NCI-H2081 treated with DMSO at 0.1 percent for 48 hours (cell line): ENCODE measurements at regions not wholly inside any gene's neighbourhood (a gene's known extent, or its start where the extent isn't known, plus 50 kb on each side); places are given as distances from the start of the nearest gene placed in this dataset.

Source experiments
- DNase-seq: peaks from one replicate; lab custom pipeline; 2025; lab: John Stamatoyannopoulos, UW

DNA sequence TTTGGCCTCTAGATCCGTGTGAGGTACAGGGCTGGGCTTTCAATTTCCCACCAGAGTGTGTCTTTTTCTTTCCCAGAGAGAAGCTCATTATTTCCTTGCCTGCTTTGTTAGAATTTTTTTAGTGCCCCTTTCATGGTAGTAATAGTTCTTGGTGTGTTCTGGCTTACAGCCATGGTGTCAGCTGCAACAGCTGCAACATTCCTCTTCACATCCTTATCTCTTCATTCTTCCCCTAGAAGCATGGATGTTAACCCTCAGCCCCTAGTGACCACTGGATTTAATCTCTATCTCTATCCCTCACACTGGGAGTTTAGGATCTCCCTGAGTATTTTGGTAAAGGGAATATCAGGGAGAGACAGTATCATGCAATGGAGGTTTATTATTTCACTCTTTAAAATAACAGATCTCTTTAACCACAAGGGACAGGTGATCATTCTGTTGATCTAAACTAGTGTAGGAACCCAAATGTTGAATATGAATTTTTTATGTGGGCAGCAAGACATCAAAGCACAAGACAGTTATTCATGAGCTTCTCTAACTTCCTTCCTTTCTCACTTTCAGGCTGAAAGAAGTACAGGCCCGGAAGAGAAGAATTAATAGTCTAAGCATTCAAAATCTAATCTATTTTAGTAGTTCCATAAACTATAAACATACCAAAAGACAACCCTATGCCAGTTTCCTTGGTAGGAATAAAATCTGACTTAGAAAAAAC is 160.2 kb downstream of the FAM170A start:
- no peak for DNase-seq

DNA sequence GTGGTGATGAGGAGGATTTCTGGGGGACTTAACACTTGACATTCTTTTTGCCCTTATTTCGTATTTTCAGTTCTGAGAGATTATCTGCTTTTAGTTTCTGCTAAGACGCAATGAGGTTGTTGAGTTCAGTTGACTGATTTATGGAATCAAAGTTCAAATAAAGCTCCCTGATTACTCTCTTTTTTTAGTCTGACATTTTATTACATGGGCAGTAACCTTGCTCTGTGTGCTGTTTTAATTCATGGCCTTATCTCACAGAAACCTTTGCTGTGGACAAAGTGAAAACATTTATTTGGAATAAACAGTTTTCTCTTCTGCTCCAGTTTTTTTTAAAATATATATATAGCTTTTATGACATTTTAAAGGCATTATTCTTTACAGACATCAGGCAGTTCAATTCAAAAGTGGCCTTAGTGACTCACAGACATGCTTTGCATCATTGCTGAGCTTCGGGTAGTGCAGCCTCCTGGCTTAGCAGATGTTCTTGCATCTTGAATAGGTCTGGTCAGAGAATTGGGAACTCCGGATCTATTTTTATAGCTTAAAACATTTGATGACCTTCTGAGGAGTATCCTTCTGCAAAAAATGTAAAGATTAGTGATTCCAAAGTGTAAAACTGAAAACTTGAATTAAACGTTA is 162.9 kb downstream of the FAM170A start:
- no peak for DNase-seq

DNA sequence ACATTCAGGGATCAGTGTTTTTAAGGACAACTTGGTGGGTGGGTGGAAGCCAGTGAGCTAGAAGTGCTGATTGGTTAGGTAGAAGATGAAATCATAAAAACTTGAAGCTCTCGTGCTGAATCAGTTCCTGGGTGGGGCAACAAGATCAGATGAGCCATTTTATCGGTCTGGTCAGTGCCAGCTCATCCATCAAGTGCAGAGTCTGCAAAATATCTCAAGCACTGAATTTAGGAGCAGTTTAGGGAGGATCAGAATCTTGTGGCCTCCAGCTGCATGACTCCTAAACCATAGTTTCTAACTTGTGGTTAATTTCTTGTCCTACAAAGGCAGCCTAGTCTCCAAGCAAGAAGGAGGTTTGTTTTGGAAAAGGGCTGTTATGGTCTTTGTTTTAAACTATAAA is 166.4 kb downstream of the FAM170A start:
- no peak for DNase-seq

GRCh38 chr5:119801570-119801969 is 172.2 kb downstream of the FAM170A start:
- DNase-seq, result no peak

DNA sequence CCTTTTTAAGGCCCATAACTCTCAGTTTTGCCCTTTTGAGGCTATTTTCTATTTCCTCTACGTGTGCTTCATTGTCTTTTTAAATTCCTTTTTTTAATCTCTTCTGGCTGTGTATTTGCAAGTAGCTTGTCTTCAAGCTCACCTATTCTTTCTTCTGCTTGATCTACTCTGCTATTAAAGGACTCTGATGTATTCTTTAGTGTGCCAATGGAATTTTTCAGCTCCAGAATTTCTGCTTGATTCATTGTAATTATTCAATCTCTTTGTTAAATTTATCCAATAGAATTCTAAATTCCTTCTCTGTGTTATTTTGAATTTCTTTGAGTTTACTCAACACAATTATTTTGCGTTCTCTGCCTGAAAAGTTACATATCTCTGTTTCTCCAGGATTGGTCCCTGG is 178.7 kb downstream of the FAM170A start:
- DNase-seq, result no peak

GRCh38 chr5:119808474-119808873 is 179.1 kb downstream of the FAM170A start:
- no peak for DNase-seq

DNA sequence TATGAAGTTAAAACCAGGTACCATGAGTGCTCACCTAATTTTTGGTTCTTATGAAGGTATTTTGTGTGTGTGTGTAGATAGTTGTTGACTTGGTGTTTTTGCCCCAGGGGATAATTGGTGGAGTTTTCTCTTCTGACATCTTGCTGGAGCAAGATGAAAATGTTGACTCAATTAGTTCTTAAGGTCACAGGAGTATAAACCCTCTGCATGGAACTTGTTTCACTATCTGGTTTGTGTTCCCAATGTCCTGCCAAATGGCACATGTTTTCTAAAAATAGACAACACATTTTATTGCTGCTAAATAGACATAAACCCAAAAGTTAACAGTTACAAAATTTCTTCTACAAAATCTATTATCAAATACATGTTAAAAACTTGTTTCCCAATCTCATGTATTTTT is 180.9 kb downstream of the FAM170A start:
- no peak for DNase-seq

DNA sequence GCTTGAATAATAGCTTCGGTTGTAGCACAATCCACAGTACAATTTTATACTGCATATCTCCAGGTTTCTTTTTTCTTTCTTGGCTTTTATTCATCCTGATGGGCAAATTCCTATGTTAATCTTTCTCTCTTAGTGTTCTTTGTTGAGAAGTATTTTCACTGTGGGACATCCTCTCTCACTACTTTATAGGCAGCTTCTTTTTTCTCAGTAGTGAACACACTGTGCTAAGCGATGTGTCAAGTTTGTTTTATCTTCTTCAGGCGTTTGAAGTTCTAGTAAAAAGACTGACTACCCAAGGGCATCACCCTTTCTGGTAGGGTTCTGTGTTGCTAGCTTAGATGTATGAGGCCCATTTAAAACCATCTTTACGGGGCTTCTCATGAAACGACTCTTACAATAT is 182.1 kb downstream of the FAM170A start:
- DNase-seq, result no peak

- no peak for DNase-seq
Measured at GRCh38 chr5:119814655-119815054, 185.3 kb downstream of the FAM170A start.

DNA sequence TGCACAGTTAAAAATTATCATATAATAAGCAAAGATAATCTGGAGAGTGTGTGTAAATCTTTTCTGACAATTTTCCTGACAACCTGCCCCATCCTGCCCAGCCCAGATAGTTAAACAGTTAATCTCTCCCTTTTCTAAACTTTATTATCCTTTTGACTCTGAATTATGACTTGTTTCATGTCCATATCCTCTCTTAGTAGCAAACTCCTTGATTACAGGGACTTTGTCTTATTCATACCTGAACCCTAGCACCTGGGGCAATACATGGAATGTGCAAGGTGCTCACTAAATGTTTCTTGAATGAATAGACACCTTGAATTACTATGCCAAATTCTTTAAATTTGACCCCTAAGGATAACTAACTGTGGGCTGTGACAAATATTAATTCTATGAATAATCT is 186.7 kb downstream of the FAM170A start:
- no peak for DNase-seq

DNA sequence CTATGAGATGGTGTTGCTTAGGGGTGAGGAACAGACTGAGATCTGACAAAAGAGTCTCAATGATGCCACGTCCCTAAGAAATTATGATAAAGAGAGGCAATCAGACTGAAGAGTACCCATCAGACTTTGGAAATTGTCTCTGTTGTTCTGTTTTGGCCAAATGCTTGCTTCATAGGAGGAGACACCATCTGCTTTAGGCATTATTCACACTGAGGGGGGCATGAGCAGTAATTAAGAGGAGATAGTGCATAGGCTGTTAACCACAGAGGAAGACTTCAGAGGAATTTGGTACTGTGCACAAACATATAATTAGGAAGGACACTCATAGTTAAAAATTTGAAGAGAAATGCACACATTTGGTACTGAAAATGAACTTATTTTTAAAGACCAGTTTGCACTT is 190.7 kb downstream of the FAM170A start:
- DNase-seq, result no peak

GRCh38 chr5:119820608-119821007 is 191.2 kb downstream of the FAM170A start:
- no peak for DNase-seq

DNA sequence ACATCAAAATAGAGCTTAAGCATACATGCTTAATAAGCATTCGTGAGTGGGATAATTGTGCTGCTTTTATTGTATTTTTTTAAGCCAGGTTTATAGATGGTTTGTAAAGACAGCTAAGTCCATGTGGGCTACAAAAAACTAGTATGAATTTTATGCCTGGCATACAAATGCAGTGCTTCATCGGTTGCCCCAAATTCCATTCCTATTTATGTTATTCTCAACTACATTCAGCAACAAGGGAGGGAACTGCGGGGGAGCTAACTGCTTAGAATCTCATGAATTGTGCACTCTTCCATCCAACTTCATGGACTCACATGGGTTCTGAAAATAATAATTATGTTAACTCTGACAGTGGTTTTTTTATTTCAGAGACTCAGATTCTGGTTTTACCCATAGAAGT is 199.2 kb downstream of the FAM170A start:
- no peak for DNase-seq

DNA sequence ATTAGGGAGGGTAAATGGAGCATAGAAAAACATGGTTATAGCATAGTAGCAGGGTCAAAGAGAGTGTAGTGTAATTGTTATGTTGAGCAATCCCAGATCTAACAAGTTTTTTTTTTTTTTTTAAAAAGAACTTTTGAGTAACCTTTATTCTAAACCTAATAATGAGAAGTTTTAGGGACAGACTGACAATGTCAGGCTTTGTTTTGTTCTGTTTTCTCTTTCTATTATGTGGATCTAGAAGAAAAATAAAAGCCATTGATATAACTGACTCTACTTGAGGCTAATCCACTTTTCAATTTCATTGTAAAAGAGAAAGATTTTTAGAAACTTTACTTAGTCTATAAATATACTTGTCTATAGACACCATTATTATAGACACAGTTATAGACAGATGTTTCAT is 200.0 kb downstream of the FAM170A start:
- no peak for DNase-seq

DNA sequence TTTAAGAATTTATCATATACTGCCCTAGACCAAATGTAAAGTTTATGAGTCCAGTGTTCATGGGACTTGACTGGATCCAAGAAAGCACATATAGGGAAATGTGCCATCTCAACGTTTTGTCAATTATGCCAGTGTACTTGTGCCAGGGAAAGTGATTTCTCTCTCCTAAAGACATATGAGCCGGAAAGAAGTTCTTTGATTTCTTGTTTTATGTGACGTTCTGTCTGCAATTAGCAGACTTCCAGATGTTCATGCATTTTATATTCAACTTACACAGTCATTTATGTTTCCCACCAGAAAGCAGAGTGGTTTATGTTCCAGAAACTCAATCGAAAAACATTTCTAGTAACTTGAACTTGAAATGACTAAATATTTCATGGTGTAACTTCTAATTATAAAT is 203.8 kb downstream of the FAM170A start:
- no peak for DNase-seq

DNA sequence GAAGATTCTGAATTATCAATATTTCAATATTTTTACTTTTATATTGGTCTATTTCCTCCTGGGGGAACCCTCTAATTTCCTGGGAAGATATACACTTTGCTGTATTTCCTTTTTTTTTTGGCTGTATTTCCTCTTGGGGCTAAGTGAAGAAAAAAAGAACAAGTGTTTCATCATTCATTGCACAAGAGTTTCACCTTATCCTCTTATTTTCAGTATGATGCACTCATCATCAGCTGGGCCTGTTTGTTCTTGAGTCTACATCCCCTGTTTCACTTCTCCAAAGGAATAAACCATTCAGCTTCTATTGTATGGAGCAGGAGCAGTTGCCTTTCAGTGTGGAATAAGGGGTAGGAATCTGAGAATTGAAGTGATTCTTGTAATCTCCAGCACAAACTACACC is 210.8 kb downstream of the FAM170A start:
- no peak for DNase-seq

DNA sequence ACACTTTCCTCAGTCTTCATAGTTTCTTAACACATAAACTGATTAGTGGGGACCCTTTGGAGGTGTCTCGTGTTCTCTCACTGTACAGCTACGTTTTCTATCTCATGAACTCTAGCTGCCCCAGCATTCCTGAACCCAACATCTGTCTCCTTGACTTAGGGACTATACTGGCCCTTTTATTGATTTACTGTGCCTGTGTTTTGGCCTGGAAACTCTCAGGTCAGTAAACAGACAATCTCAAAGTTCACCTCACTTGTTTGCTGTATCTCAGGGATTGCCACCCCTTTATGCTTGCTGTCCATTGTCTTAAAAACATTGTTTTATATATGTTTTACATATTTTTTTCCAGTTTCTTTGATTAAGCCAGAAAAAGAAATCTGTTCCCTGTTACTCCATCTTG is 222.8 kb downstream of the FAM170A start:
- DNase-seq, result no peak

DNA sequence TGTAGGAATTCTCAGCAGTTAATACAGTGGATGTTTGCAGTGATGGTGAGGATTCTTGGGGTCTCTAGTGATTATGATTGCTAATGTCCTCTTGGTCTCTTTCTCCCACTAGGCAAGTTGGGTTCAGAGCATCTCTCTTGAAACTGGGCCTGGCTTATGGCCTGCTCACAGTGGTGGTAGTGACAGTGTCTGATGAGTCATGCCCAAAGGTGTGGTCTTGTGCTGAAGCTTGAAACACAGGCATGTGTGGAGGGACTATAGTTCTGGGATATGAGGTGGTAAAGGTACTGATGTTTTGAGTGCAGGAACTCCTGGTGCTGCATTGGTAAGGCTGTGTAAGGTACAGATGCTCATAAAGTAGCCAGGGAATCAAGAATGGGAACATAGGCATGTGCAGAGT is 231.1 kb downstream of the FAM170A start:
- no peak for DNase-seq

GRCh38 chr5:119862619-119863018 is 233.3 kb downstream of the FAM170A start:
- DNase-seq, result no peak

- no peak for DNase-seq
Measured at GRCh38 chr5:119864286-119864685, 234.9 kb downstream of the FAM170A start.

GRCh38 chr5:119873611-119874010 is 244.3 kb downstream of the FAM170A start:
- no peak for DNase-seq

GRCh38 chr5:119876522-119876921 is 247.2 kb downstream of the FAM170A start:
- DNase-seq, result no peak

- no peak for DNase-seq
Measured at GRCh38 chr5:119878712-119879111, 249.4 kb downstream of the FAM170A start.

- no peak for DNase-seq
Measured at GRCh38 chr5:119879446-119879845, 250.1 kb downstream of the FAM170A start.
